GM18505 (cell line): ENCODE measurements at regions not wholly inside any gene's neighbourhood (a gene's known extent, or its start where the extent isn't known, plus 50 kb on each side); places are given as distances from the start of the nearest gene placed in this dataset.

Experiments
- ATAC-seq: cut with Tn5 transposase; IDR thresholded peaks from one replicate; pipeline ENCODE4 v1.9.1; 2021; ENCODE audit not compliant: unreplicated experiment
- POLR2A ChIP-seq: IDR thresholded peaks from 4 replicates; pipeline ENCODE4 v1.6.1; 2011; ENCODE audit warnings: borderline replicate concordance; ENCODE audit not compliant: insufficient read depth, insufficient read length; ENCODE audit errors: extremely low read depth

GRCh38 chr2:79453918-79454317 lies 58.9 kb upstream of the CTNNA2 start:
- no peak for ATAC-seq
- TF ChIP-seq POLR2A: no peak

GRCh38 chr2:79452651-79453050 lies 60.2 kb upstream of the CTNNA2 start:
- no peak for ATAC-seq
- no peak for TF ChIP-seq POLR2A

DNA sequence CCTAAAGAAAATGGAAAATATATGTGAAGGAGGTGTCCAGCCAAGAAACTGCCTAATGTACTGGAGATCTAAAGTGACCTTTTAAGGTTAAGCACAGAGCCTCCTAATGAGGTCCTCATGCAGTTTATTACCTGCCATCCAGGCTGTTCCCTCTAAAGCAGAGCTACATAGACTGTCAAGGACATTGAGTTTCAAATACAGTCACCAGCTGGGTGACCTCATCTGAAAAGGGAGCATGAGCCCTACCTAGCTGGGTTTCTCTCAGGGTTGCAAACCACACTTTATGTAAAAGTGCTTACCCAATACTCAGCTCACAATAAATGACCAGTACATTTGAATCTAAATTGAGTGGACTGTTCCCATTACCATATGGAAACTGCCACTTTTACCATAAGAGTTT lies 65.4 kb upstream of the CTNNA2 start:
- ATAC-seq: no peak
- TF ChIP-seq POLR2A: no peak

DNA sequence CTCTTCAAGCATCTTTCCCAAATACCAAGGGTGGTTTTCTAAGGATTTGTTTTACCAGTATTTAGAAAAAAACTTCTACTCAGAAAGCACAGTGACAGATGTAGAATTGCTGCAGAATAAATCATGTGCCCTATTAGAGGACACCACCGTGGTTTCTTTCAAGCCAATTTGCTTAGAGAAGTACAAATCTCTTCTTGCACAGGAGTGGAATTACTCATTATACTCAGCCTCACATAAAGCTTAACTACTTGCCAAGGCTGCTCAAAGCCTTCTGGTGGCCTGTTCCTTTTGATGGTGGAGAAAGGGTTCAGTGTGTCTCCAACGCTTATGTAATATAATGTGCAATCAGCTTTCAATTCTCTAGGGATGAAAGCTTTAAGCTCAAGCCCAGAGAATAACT lies 66.5 kb upstream of the CTNNA2 start:
- TF ChIP-seq POLR2A: no peak
- no peak for ATAC-seq

DNA sequence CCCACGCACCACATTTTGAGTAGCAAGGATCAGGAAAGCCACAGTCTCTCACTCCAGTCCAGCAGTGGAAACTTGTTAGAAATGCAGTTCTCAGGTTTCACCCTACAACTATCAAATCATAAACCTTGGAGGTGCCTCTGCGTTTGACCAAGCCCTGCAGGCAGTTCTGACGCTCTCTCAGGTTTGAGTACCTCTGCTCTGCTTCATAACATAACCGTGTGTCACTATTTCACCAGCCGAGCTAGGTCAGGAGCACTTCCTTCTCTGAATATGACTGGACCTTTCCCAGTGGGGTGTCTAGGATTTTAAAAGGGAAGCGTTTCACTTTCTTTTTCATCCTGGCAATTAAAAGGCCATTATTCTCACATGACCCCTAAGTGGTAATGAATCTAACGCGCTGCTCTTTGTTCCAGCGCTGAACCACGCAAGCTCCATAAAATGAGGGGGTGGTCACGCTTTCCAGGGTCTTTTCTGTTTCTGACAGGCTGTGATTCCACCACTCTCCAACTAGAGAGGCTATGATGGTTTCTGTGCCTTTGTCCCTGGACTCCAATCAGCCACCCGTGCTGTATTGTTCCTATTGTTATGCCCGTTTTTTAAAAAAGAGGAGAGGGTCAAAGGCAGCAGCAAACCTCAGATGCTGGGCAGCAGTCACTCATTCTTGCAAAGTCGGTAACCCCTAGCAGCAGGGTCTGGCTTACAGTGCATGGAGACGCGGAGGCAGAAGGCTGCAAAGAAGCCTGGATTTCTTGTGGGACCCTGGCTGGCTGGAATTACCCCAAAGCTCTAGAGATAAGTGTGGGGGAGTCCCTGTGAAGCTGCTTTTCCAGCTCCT lies 75.2 kb upstream of the CTNNA2 start:
- TF ChIP-seq POLR2A: no peak
- no peak for ATAC-seq

DNA sequence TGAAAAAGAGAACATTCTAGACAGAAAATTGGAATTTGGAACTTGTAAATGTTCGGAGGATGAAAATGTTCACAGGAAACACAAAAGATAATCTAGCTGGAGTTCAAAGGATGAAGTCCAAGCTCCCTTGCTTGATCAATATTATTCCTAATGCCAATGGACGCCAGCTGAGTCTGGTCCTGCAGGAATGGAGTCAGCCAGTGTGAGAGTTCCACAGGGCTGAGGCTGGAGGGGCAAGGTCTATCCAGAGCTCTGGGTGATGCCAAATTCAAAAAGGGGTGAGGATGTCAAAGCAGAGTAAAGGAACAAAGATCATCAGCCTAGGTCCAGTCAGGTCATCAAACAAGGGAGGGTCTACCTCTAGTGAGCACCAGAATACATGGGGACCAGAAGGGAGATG lies 78.5 kb upstream of the CTNNA2 start:
- no peak for ATAC-seq
- no peak for TF ChIP-seq POLR2A

- TF ChIP-seq POLR2A: no peak
- no peak for ATAC-seq
Measured at GRCh38 chr2:79432731-79433146, 80.1 kb upstream of the CTNNA2 start.

DNA sequence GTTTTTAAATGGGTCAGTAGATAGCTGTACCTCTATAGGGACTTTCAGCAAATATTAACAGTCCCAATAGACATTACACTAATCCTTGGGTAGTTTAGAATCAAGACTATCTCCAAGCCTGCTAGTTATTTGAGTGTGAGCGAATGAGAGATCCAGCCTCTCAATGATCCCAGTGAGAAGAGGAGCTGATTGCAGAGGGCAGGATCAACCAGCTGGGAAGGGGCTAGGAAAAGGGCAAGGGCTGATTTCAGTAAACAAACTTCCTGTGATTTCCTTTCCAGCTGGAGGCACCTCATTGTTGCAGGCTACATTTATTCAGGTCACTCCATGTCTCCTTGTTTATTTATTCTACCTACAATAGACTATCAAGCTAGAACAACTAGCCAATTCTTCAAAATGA lies 84.1 kb upstream of the CTNNA2 start:
- TF ChIP-seq POLR2A: no peak
- ATAC-seq: no peak

DNA sequence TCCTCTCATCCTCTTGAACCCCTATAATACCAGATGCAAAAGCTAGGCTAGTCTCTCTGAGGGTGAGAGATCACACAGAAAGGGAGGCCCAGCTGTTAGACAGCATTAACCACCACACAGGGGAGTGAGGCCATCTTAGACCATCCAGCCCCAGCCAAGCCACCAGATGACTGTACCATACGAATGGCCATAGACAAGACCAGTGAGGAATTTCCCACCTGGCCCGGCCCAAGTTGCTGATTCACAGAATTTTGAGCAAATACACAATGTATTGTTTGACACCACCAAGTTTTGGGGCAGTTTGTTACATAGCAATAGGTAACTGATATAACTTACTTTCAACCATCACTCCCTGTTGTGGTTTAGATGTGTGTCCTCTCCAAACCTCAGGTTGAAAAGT lies 98.2 kb upstream of the CTNNA2 start:
- ATAC-seq: no peak
- no peak for TF ChIP-seq POLR2A

GRCh38 chr2:79394485-79394859 lies 118.4 kb upstream of the CTNNA2 start:
- no peak for TF ChIP-seq POLR2A
- ATAC-seq: no peak

DNA sequence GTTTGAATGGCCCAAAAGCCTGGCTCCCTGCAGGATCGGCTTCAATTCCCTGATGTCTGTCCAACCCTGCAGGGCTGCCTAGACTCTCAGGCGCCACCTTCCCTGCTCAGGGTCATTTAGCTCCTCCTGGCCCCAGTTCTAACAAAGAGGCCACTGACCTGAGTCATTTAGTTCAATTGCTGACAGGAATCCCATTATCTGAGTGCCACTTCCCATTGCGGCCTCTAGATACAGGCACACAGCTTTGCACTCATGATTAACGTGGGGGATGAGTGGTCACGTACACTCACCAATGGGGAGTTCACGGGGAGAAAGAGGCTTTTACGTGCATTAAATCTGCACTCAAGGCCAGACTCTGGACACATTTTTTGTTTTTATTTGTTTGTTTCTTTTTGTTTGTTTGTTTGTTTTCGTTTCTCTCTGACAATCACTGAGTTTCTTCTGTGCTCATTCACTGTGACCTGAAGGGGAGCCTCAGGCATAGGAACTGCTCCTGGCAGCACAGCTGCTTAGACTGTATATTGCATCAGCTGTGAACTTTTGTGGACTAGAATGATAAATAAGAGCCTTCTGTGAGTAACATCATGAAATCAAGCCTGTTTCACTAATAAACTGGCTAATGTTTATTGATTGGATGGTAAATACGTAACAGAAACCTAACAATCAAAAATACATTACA lies 118.9 kb upstream of the CTNNA2 start:
- TF ChIP-seq POLR2A: no peak
- ATAC-seq: no peak

DNA sequence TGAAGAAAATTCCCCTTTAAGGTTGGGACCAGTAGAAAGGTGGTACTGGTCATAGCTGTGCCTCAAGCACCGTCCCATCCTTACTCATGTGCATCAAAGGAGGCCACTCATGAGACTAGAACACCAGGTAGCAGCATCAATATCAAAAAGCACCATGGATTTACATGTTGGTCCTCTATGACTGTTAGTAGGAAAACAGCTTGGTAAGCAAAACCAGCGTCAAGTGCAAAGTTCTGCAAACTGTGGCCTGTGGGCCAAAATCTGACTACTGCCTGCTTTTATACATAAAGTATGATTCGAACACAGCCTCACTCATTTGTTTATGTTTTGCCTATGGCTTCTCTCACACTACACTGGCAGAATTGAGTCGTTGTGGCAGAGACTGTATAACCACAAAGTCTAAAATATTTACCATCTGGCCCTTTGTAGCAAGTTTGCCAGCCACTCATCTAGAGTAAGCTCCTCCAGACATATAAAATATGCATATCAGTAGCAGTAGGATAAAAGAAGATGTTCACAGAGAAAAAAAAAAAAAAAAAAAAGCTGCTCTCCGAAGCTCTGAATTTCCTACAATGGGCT lies 119.7 kb upstream of the CTNNA2 start:
- no peak for ATAC-seq
- no peak for TF ChIP-seq POLR2A

DNA sequence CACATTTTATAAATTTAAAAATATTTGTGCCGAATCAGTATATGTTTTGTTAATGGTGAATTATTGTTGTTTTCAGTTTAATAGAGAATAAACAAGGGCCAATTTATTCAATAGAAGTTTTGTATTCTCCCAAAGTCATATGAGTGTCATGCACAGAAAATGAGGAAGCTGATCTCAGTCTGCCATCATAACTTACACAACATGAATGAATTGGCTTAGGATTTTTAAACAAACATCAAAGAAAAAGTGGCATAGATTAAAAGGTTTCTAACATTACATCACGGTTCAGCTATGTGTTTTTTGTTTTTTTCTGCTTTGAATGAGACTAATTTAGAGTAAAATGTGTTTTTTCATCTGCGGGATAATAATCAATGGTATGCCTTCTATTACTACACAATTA lies 123.4 kb upstream of the CTNNA2 start:
- TF ChIP-seq POLR2A: no peak
- ATAC-seq: no peak

GRCh38 chr2:79388024-79388423 lies 124.8 kb upstream of the CTNNA2 start:
- no peak for ATAC-seq
- TF ChIP-seq POLR2A: no peak

DNA sequence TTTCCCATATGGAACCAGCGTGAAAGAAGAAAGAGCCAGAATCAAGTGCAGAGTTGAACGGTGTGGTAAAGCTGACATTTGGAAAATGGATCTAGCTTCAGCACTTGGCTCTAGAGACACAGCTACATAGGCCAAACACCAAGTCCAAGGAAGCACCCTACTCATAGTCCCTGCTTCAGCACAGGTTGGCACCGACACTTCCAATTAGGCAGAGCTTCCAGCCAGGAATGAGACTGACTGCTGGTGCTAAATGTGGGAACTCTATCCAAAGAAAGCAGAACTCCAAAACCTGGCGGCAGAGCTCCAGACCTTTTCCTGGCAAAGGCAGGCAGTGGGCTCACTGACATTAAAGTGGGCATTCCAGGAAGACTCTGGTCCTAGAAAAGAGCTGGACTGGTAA lies 125.4 kb upstream of the CTNNA2 start:
- TF ChIP-seq POLR2A: no peak
- no peak for ATAC-seq

GRCh38 chr2:79383681-79384080 lies 129.2 kb upstream of the CTNNA2 start:
- TF ChIP-seq POLR2A: no peak
- no peak for ATAC-seq
